SK-N-SH (cell line): ENCODE measurements at regions not wholly inside any gene's neighbourhood (a gene's known extent, or its start where the extent isn't known, plus 50 kb on each side); places are given as distances from the start of the nearest gene placed in this dataset.

ENCODE experiments used
- CTCF ChIA-PET: fragments of 300-600, 350-600 bp; formaldehyde crosslinking; extraction: SDS; loops from one replicate; lab custom pipeline; 2021; lab: Yijun Ruan, JAX
- POLR2A ChIA-PET: fragments of 350-600 bp; sonication (Branson Sonifier 250); formaldehyde crosslinking; extraction: SDS; loops from one replicate; lab custom pipeline; 2020; ENCODE audit warnings: antibody characterized with exemption, inconsistent platforms; lab: Yijun Ruan, JAX
- DNase-seq: peaks from one replicate; pipeline ENCODE4 v3.0.0; 2012
- H2AFZ ChIP-seq: fragments of 200-600 bp; sonication (generic); 2 replicates; pipeline ENCODE4 v1.8.1; 2016; ENCODE audit warnings: antibody characterized with exemption, mild to moderate bottlenecking, low read depth
- H3F3A ChIP-seq: fragments of 200-600 bp; sonication (generic); replicated peaks from 2 replicates; pipeline ENCODE3; 2016; ENCODE audit warnings: antibody characterized with exemption, mild to moderate bottlenecking; ENCODE audit not compliant: insufficient read depth
- H3K27ac ChIP-seq, 2 experiments: fragments of 200-500 bp in 1 of 2; fragments of 200-600 bp in 1 of 2; sonication (Bioruptor generic) in 1 of 2; sonication (generic), shearing (Covaris generic) in 1 of 2; 2 replicates each; pipeline versions ENCODE4 v1.5.1 to v1.6.1; 2014 to 2016; ENCODE audit warnings: low read depth in 2 of 2, inconsistent platforms in 1 of 2, low read length in 1 of 2, mild to moderate bottlenecking in 1 of 2, mixed read lengths in 1 of 2
- H3K27me3 ChIP-seq: fragments of 200-600 bp; sonication (generic), shearing (Covaris generic); 2 replicates; pipeline ENCODE4 v1.6.1; 2016; ENCODE audit warnings: mixed run types; ENCODE audit not compliant: insufficient read depth
- H3K36me3 ChIP-seq, 2 experiments: fragments of 200-500 bp in 1 of 2; fragments of 200-600 bp in 1 of 2; sonication (Bioruptor generic) in 1 of 2; sonication (generic) in 1 of 2; replicated peaks in 1 of 2; 2 replicates each; pipeline versions ENCODE3 to v1.5.1; 2014 to 2016; ENCODE audit warnings: low read length in 1 of 2, mild to moderate bottlenecking in 1 of 2; ENCODE audit not compliant: insufficient read depth in 2 of 2, control insufficient read depth in 1 of 2
- H3K4me1 ChIP-seq, 2 experiments: fragments of 200-500 bp in 1 of 2; fragments of 200-600 bp in 1 of 2; sonication (Bioruptor generic) in 1 of 2; sonication (generic), shearing (Covaris generic) in 1 of 2; 2 replicates each; pipeline versions ENCODE4 v1.5.1 to v1.6.1; 2014 to 2016; ENCODE audit warnings: low read depth in 1 of 2, low read length in 1 of 2, mixed run types in 1 of 2; ENCODE audit not compliant: insufficient read depth in 2 of 2, control insufficient read depth in 1 of 2
- H3K4me2 ChIP-seq: fragments of 200-600 bp; sonication (generic), shearing (Covaris generic); 2 replicates; pipeline ENCODE4 v1.6.1; 2017; ENCODE audit warnings: mixed run types
- H3K4me3 ChIP-seq, 2 experiments: fragments of 200-500 bp in 1 of 2; fragments of 200-600 bp in 1 of 2; sonication (Bioruptor generic) in 1 of 2; sonication (generic), shearing (Covaris generic) in 1 of 2; 2 replicates each; pipeline versions ENCODE4 v1.5.1 to v1.8.1; 2014 to 2016; ENCODE audit warnings: low read depth in 2 of 2, inconsistent platforms in 1 of 2, low read length in 1 of 2, mild to moderate bottlenecking in 1 of 2, mixed read lengths in 1 of 2, moderate library complexity in 1 of 2
- H3K79me2 ChIP-seq: fragments of 200-600 bp; sonication (generic); 2 replicates; pipeline ENCODE4 v1.8.1; 2017; ENCODE audit warnings: mild to moderate bottlenecking; ENCODE audit not compliant: insufficient read depth
- H3K9ac ChIP-seq: fragments of 200-600 bp; sonication (generic); 2 replicates; pipeline ENCODE4 v1.6.1; 2017; ENCODE audit warnings: mixed run types
- H3K9me2 ChIP-seq: fragments of 200-600 bp; sonication (generic); 2 replicates; pipeline ENCODE4 v1.6.1; 2017; ENCODE audit warnings: mixed run types
- H3K9me3 ChIP-seq: fragments of 200-600 bp; sonication (generic); 2 replicates; pipeline ENCODE4 v1.6.1; 2017; ENCODE audit warnings: mixed run types, mild to moderate bottlenecking, moderate library complexity
- H4K20me1 ChIP-seq: fragments of 200-600 bp; sonication (generic); 2 replicates; pipeline ENCODE4 v1.6.1; 2017; ENCODE audit warnings: mild to moderate bottlenecking, mixed run types; ENCODE audit not compliant: insufficient read depth
- CTCF ChIP-seq: fragments of 200-600 bp; sonication (generic); IDR thresholded peaks from 2 replicates; pipeline ENCODE4 v1.6.1; 2017; ENCODE audit warnings: antibody characterized with exemption, mild to moderate bottlenecking, moderate library complexity
- FOSL2 ChIP-seq: IDR thresholded peaks from 2 replicates; pipeline ENCODE4 v1.4.0; 2012; ENCODE audit warnings: low read depth, mild to moderate bottlenecking, moderate library complexity, borderline replicate concordance
- GATA2 ChIP-seq: sonication (generic); formaldehyde crosslinking; IDR thresholded peaks from 2 replicates; pipeline ENCODE4 v1.5.0; 2020; ENCODE audit warnings: mild to moderate bottlenecking, missing genetic modification reagents
- MEF2A ChIP-seq: IDR thresholded peaks from 2 replicates; pipeline ENCODE4 v1.4.0; 2012; ENCODE audit warnings: low read depth, borderline replicate concordance
- MXI1 ChIP-seq: IDR thresholded peaks from 2 replicates; pipeline ENCODE4 v1.6.1; 2012; ENCODE audit warnings: mild to moderate bottlenecking, low read depth, low read length, improper control_type of control experiment
- NFIC ChIP-seq: IDR thresholded peaks from 2 replicates; pipeline ENCODE4 v1.4.0; 2012; ENCODE audit warnings: borderline replicate concordance
- POLR2AphosphoS5 ChIP-seq: IDR thresholded peaks from 2 replicates; pipeline ENCODE4 v1.6.1; 2012; ENCODE audit warnings: low read depth, low read length
- RAD21 ChIP-seq: IDR thresholded peaks from 2 replicates; pipeline ENCODE4 v1.6.1; 2012; ENCODE audit warnings: mild to moderate bottlenecking, low read length
- RCOR1 ChIP-seq: fragments of 150-350 bp; IDR thresholded peaks from 2 replicates; pipeline ENCODE4 v1.6.1; 2017; ENCODE audit warnings: antibody characterized with exemption, low read length
- REST ChIP-seq: IDR thresholded peaks from 2 replicates; pipeline ENCODE4 v1.6.1; 2012; ENCODE audit warnings: mild to moderate bottlenecking, low read depth, low read length, moderate library complexity
- RFX5 ChIP-seq: IDR thresholded peaks from 2 replicates; pipeline ENCODE4 v1.6.1; 2012; ENCODE audit warnings: mild to moderate bottlenecking, improper control_type of control experiment, low read length
- RXRA ChIP-seq: IDR thresholded peaks from 2 replicates; pipeline ENCODE4 v1.4.0; 2012; ENCODE audit warnings: low read depth, mild to moderate bottlenecking, borderline replicate concordance
- SIN3A ChIP-seq: IDR thresholded peaks from 2 replicates; pipeline ENCODE4 v1.6.1; 2012; ENCODE audit warnings: low read depth, mild to moderate bottlenecking, low read length, moderate library complexity, borderline replicate concordance
- TAF1 ChIP-seq: IDR thresholded peaks from 2 replicates; pipeline ENCODE4 v1.6.1; 2012; ENCODE audit warnings: low read depth, mild to moderate bottlenecking, low read length, moderate library complexity, borderline replicate concordance
- TEAD4 ChIP-seq: IDR thresholded peaks from 2 replicates; pipeline ENCODE4 v1.4.0; 2012; ENCODE audit warnings: mild to moderate bottlenecking, borderline replicate concordance; ENCODE audit not compliant: insufficient read depth
- WGBS: methylation state at CpG from one replicate; pipeline ENCODE4 v1.1.6; 2017; ENCODE audit warnings: low lambda C conversion rate; 5-methylcytosine and 5-hydroxymethylcytosine counted together
- TF ChIP-seq, protein P1 (sequence below): IDR thresholded peaks from 2 replicates; pipeline ENCODE4 v1.4.0; 2012; ENCODE audit warnings: low read depth
- TF ChIP-seq, protein P2 (sequence below): fragments of 150-350 bp; IDR thresholded peaks from 2 replicates; pipeline ENCODE4 v1.6.1; 2016; ENCODE audit warnings: mild to moderate bottlenecking, low read depth, low read length
- TF ChIP-seq, protein P3 (sequence below): IDR thresholded peaks from 2 replicates; pipeline ENCODE4 v1.4.0; 2012; ENCODE audit warnings: low read depth, borderline replicate concordance

- H3K36me3 ChIP-seq, result no peaks in the 10 kb centered on the region
- H3K4me3 ChIP-seq, result no peak overlapping the region
- no peak overlapping the region for H3K9ac ChIP-seq
- H3K27me3 ChIP-seq, result peaks cover 37% of the 10 kb centered on the region
- CTCF ChIA-PET, result no interaction called here
- no peaks in the 10 kb centered on the region for H4K20me1 ChIP-seq
- 22% methylated on average over 4 of the region's 4 CpGs for WGBS
- peaks cover 12% of the 10 kb centered on the region for H3F3A ChIP-seq
- H2AFZ ChIP-seq, result no peak overlapping the region
- H3K79me2 ChIP-seq, result no peaks in the 10 kb centered on the region
- H3K9me2 ChIP-seq, result no peaks in the 10 kb centered on the region
- no peak for TF ChIP-seq MEF2A
- no peak for TF ChIP-seq RXRA
- TF ChIP-seq TEAD4, result no peak
- no peak for TF ChIP-seq MXI1
- TF ChIP-seq GATA2 (CRISPR knock-in tag), result no peak
- TF ChIP-seq, protein P1, sequence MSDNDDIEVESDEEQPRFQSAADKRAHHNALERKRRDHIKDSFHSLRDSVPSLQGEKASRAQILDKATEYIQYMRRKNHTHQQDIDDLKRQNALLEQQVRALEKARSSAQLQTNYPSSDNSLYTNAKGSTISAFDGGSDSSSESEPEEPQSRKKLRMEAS, result no peak
- TF ChIP-seq TAF1, result no peak
- TF ChIP-seq RAD21, result no peak
- TF ChIP-seq RFX5, result no peak
- TF ChIP-seq, protein P2, sequence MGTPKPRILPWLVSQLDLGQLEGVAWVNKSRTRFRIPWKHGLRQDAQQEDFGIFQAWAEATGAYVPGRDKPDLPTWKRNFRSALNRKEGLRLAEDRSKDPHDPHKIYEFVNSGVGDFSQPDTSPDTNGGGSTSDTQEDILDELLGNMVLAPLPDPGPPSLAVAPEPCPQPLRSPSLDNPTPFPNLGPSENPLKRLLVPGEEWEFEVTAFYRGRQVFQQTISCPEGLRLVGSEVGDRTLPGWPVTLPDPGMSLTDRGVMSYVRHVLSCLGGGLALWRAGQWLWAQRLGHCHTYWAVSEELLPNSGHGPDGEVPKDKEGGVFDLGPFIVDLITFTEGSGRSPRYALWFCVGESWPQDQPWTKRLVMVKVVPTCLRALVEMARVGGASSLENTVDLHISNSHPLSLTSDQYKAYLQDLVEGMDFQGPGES, result no peak
- no peak for TF ChIP-seq NFIC
- no peak for TF ChIP-seq POLR2AphosphoS5
- TF ChIP-seq, all 33 proteins: peak for 0
- POLR2A ChIA-PET, result no interaction called here
- H3K27ac ChIP-seq, result no peak overlapping the region
- H3K4me1 ChIP-seq, result peaks cover 0 to 6% of the 10 kb centered on the region in 2 experiments; a peak in 2 of 4 replicates
- H3K4me2 ChIP-seq, result no peak overlapping the region
- H3K9me3 ChIP-seq, result no peaks in the 10 kb centered on the region
- no peak for DNase-seq
These were observed 154.7 kb downstream of the TFAP2C start for GRCh38 chr20:56783826-56784225.

- no peak for DNase-seq
- peaks cover 12% of the 10 kb centered on the region for H3F3A ChIP-seq
- H4K20me1 ChIP-seq, result no peaks in the 10 kb centered on the region
- H3K4me2 ChIP-seq, result no peak overlapping the region
- H3K27ac ChIP-seq, result no peak overlapping the region
- ChIA-PET CTCF (no interaction called here), POLR2A (no interaction called here)
- H3K4me3 ChIP-seq, result no peak overlapping the region
- H2AFZ ChIP-seq, result no peak overlapping the region
- H3K9me3 ChIP-seq, result no peaks in the 10 kb centered on the region
- H3K36me3 ChIP-seq, result no peaks in the 10 kb centered on the region
- no peaks in the 10 kb centered on the region for H3K9me2 ChIP-seq
- peaks cover 29% of the 10 kb centered on the region; the same call in 1 of the 2 replicates for H3K27me3 ChIP-seq
- H3K79me2 ChIP-seq, result no peaks in the 10 kb centered on the region
- 9% methylated on average over 5 of the region's 5 CpGs for WGBS
- no peak overlapping the region for H3K9ac ChIP-seq
- H3K4me1 ChIP-seq, result peaks cover 0 to 6% of the 10 kb centered on the region in 2 experiments; a peak in 2 of 4 replicates
- no peak for TF ChIP-seq RCOR1
- TF ChIP-seq, protein P3, sequence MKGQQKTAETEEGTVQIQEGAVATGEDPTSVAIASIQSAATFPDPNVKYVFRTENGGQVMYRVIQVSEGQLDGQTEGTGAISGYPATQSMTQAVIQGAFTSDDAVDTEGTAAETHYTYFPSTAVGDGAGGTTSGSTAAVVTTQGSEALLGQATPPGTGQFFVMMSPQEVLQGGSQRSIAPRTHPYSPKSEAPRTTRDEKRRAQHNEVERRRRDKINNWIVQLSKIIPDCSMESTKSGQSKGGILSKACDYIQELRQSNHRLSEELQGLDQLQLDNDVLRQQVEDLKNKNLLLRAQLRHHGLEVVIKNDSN, result no peak
- TF ChIP-seq RAD21, result no peak
- TF ChIP-seq CTCF, result no peak
- no peak for TF ChIP-seq MXI1
- TF ChIP-seq MEF2A, result no peak
- TF ChIP-seq POLR2AphosphoS5, result no peak
- TF ChIP-seq SIN3A, result no peak
- TF ChIP-seq, protein P1, result no peak
- no peak for TF ChIP-seq FOSL2
- TF ChIP-seq REST, result no peak
- TF ChIP-seq NFIC, result no peak
- TF ChIP-seq, protein P2, result no peak
These were observed 157.4 kb downstream of the TFAP2C start for GRCh38 chr20:56786503-56786902.
